DOHH2 (cell line): ENCODE measurements at regions not wholly inside any gene's neighbourhood (a gene's known extent, or its start where the extent isn't known, plus 50 kb on each side); places are given as distances from the start of the nearest gene placed in this dataset.

Experiments used
- H3F3A ChIP-seq: fragments of 200-600 bp; sonication (generic), shearing (Covaris generic); 2 replicates; pipeline ENCODE4 v1.6.0; 2016; ENCODE audit warnings: antibody characterized with exemption, mild to moderate bottlenecking; ENCODE audit not compliant: control insufficient read depth, insufficient read depth
- H3K27ac ChIP-seq: fragments of 200-600 bp; sonication (generic); 2 replicates; pipeline ENCODE4 v1.5.1; 2014; ENCODE audit warnings: low read depth, mild to moderate bottlenecking, low read length, moderate library complexity
- H3K27me3 ChIP-seq: fragments of 200-600 bp; sonication (generic); 2 replicates; pipeline ENCODE4 v1.6.1; 2014; ENCODE audit warnings: mild to moderate bottlenecking, low read length, mixed read lengths; ENCODE audit not compliant: control insufficient read depth
- H3K36me3 ChIP-seq: fragments of 200-600 bp; sonication (generic); 2 replicates; pipeline ENCODE4 v1.6.1; 2014; ENCODE audit warnings: mild to moderate bottlenecking, low read length, moderate library complexity, mixed read lengths; ENCODE audit not compliant: control insufficient read depth
- H3K4me1 ChIP-seq: fragments of 200-600 bp; sonication (generic); 2 replicates; pipeline ENCODE4 v1.6.1; 2014; ENCODE audit warnings: mild to moderate bottlenecking, low read length, mixed read lengths; ENCODE audit not compliant: control insufficient read depth
- H3K4me2 ChIP-seq: fragments of 200-600 bp; sonication (generic); 2 replicates; pipeline ENCODE4 v1.6.0; 2014; ENCODE audit warnings: mild to moderate bottlenecking, low read length, moderate library complexity
- H3K4me3 ChIP-seq: fragments of 200-600 bp; sonication (generic); 2 replicates; pipeline ENCODE4 v1.5.1; 2014; ENCODE audit warnings: mild to moderate bottlenecking, low read length, mixed read lengths
- H3K79me2 ChIP-seq: fragments of 200-600 bp; sonication (generic); 2 replicates; pipeline ENCODE4 v1.6.1; 2014; ENCODE audit warnings: mild to moderate bottlenecking, low read length, mixed read lengths; ENCODE audit not compliant: control insufficient read depth
- H3K9me2 ChIP-seq: fragments of 200-600 bp; sonication (generic); replicated peaks from 2 replicates; pipeline ENCODE4 v1.6.1; 2014; ENCODE audit warnings: mild to moderate bottlenecking, low read length, mixed read lengths; ENCODE audit not compliant: control insufficient read depth
- H3K9me3 ChIP-seq: fragments of 200-600 bp; sonication (generic); 2 replicates; pipeline ENCODE4 v1.6.1; 2014; ENCODE audit warnings: antibody characterized with exemption, low read length, mixed read lengths; ENCODE audit not compliant: control insufficient read depth, insufficient read depth
- H4K20me1 ChIP-seq: fragments of 200-600 bp; sonication (generic); 2 replicates; pipeline ENCODE4 v1.6.0; 2014; ENCODE audit warnings: low read depth, mild to moderate bottlenecking, antibody characterized with exemption, low read length, moderate library complexity; ENCODE audit not compliant: control insufficient read depth, insufficient read depth
- EZH2phosphoT487 ChIP-seq: fragments of 200-600 bp; sonication (generic); IDR thresholded peaks from 2 replicates; pipeline ENCODE4 v1.6.1; 2017; ENCODE audit warnings: borderline replicate concordance, mild to moderate bottlenecking, antibody characterized with exemption, low read length, moderate library complexity, mixed read lengths
- TF ChIP-seq, protein P1 (sequence below): fragments of 200-600 bp; sonication (generic); IDR thresholded peaks from one replicate; pipeline ENCODE4 v1.5.1; 2014; ENCODE audit warnings: antibody characterized with exemption, mild to moderate bottlenecking, low read depth, low read length; ENCODE audit not compliant: poor library complexity, severe bottlenecking

DNA sequence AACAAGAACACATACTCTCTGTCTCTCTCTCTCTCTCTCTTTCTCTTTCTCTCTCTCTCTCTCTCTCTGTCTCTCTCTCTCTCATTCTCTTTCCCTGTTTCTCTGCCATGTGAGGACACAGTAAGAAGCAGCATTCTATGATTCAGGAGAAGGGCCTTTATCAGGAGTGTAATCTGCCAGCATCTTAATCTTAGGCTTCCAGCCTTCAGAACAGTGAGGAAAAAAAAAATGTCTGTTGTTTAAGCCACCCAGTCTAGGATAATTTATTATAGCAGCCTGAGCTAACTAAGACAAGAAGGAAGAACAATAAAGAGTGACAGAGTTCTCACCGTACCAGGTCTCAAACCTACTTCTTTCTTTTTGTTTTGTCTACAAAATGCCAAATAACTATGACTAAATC is 399.4 kb downstream of the SOCS6 start:
- Histone ChIP-seq H3K4me2 (no peak overlapping the region), H4K20me1 (no peaks in the 10 kb centered on the region), H3K36me3 (no peaks in the 10 kb centered on the region), H3K79me2 (no peaks in the 10 kb centered on the region), H3K27ac (no peak overlapping the region), H3K9me2 (no peaks in the 10 kb centered on the region), H3K27me3 (no peaks in the 10 kb centered on the region), H3F3A (no peaks in the 10 kb centered on the region), H3K9me3 (no peaks in the 10 kb centered on the region), H3K4me3 (no peak overlapping the region), H3K4me1 (no peaks in the 10 kb centered on the region)
- TF ChIP-seq, protein P1, sequence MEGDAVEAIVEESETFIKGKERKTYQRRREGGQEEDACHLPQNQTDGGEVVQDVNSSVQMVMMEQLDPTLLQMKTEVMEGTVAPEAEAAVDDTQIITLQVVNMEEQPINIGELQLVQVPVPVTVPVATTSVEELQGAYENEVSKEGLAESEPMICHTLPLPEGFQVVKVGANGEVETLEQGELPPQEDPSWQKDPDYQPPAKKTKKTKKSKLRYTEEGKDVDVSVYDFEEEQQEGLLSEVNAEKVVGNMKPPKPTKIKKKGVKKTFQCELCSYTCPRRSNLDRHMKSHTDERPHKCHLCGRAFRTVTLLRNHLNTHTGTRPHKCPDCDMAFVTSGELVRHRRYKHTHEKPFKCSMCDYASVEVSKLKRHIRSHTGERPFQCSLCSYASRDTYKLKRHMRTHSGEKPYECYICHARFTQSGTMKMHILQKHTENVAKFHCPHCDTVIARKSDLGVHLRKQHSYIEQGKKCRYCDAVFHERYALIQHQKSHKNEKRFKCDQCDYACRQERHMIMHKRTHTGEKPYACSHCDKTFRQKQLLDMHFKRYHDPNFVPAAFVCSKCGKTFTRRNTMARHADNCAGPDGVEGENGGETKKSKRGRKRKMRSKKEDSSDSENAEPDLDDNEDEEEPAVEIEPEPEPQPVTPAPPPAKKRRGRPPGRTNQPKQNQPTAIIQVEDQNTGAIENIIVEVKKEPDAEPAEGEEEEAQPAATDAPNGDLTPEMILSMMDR = no peak
- no peak for TF ChIP-seq EZH2phosphoT487

DNA sequence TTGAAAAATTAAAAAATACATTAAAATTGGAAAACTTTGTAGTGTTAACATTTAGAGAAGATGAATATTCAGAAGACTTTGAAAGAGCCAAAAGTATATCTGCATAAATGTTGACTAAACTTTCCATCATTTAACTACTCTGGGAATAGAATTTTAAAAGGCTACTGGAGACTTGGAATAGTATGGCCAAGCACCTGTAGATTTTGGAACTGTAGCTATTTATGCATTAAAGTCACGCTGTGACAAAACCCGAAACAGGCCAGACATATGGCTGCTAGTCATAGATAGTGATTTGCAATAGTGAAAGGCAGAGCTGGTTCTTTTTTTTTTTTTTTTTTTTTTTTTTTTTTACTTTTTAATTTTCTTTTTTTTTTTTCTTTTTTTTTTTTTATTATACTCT is 396.0 kb downstream of the SOCS6 start:
- Histone ChIP-seq H3K4me3 (no peak overlapping the region), H3F3A (no peaks in the 10 kb centered on the region), H4K20me1 (no peaks in the 10 kb centered on the region), H3K79me2 (no peaks in the 10 kb centered on the region), H3K9me2 (no peaks in the 10 kb centered on the region), H3K4me2 (no peak overlapping the region), H3K4me1 (no peaks in the 10 kb centered on the region), H3K9me3 (no peaks in the 10 kb centered on the region), H3K27me3 (no peaks in the 10 kb centered on the region), H3K36me3 (no peaks in the 10 kb centered on the region), H3K27ac (no peak overlapping the region)
- TF ChIP-seq EZH2phosphoT487 = no peak
- TF ChIP-seq, protein P1 = no peak

- Histone ChIP-seq H3K79me2 (no peaks in the 10 kb centered on the region), H3K4me2 (no peak overlapping the region)
- no peak for TF ChIP-seq EZH2phosphoT487
- TF ChIP-seq, protein P1 = no peak
Measured at GRCh38 chr18:70683263-70683662, 394.4 kb downstream of the SOCS6 start.

DNA sequence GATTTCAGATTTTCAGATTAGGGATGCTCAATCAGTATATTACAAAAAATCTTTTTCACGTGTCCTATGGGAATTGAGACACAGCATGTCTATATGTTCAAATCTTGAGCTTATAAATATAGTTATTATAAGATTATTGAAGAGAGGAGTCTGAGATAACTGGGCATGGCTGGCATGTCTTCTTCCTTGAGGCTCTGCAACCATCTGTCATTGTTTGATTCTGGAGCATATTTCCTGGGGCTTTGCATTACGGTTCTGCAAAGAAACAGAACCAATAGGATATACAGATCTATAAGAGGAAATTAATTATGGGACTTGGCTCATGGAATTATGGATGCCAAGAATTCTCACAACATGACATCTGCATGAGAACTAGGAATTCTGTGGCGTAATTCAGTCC is 386.1 kb downstream of the SOCS6 start:
- no peak overlapping the region for H3K4me3 ChIP-seq
- H3K27ac ChIP-seq = no peak overlapping the region
- no peaks in the 10 kb centered on the region for H3F3A ChIP-seq
- no peaks in the 10 kb centered on the region for H3K27me3 ChIP-seq
- no peaks in the 10 kb centered on the region for H3K9me3 ChIP-seq
- no peaks in the 10 kb centered on the region for H4K20me1 ChIP-seq
- H3K4me2 ChIP-seq = no peak overlapping the region
- no peaks in the 10 kb centered on the region for H3K79me2 ChIP-seq
- H3K36me3 ChIP-seq = no peaks in the 10 kb centered on the region
- H3K9me2 ChIP-seq = no peaks in the 10 kb centered on the region
- TF ChIP-seq EZH2phosphoT487 = no peak
- TF ChIP-seq, protein P1 = no peak
- H3K4me1 ChIP-seq = no peaks in the 10 kb centered on the region

More at GRCh38 chr18:70683263-70683662, 394.4 kb downstream of the SOCS6 start:
- H3K4me1 ChIP-seq = no peaks in the 10 kb centered on the region
- no peaks in the 10 kb centered on the region for H3K36me3 ChIP-seq
- no peaks in the 10 kb centered on the region for H3K9me2 ChIP-seq
- H3F3A ChIP-seq = no peaks in the 10 kb centered on the region
- no peak overlapping the region for H3K4me3 ChIP-seq
- no peaks in the 10 kb centered on the region for H4K20me1 ChIP-seq
- H3K9me3 ChIP-seq = no peaks in the 10 kb centered on the region
- no peaks in the 10 kb centered on the region for H3K27me3 ChIP-seq
- no peak overlapping the region for H3K27ac ChIP-seq
